ENCODE measurements at regions not wholly inside any gene's neighbourhood (a gene's known extent, or its start where the extent isn't known, plus 50 kb on each side); places are given as distances from the start of the nearest gene placed in this dataset.

DNA sequence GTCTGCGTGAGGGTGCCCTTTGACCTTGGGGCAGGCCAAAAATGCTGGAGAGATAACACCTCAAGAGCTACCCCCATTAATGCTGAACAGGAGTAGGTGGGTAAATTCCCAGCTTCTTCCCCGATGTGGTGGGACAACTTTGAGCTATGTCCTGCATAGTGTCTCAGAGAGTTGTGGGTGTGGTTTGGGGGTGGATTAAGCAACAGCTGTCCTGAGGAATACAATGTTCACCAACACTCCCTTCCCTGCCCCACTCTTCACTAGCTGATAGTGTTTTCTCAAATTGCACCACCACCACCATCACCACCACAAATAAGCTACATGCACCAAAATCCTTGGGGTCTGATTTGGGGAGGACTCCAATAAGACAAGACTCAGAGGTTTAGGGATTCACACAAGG is 258.4 kb downstream of the HLX start:
- Histone ChIP-seq H3K4me2 (ENCODE audit: low read length) (no peak overlapping the region), H3K79me2 (no peaks in the 10 kb centered on the region), H3K4me3 (ENCODE audit: low read depth, low read length) (no peak overlapping the region), H3K27me3 (ENCODE audit: control insufficient read depth, insufficient read depth, low read length) (no peaks in the 10 kb centered on the region), H3K9me3 (ENCODE audit: control insufficient read depth, low read length) (no peaks in the 10 kb centered on the region), H3K36me3 (ENCODE audit: control insufficient read depth, insufficient read depth, low read length) (no peaks in the 10 kb centered on the region), H2AFZ (no peak overlapping the region), H3K4me1 (no peaks in the 10 kb centered on the region), H3K27ac (no peak overlapping the region), H3K9ac (no peak overlapping the region)
- TF ChIP-seq, protein P1, sequence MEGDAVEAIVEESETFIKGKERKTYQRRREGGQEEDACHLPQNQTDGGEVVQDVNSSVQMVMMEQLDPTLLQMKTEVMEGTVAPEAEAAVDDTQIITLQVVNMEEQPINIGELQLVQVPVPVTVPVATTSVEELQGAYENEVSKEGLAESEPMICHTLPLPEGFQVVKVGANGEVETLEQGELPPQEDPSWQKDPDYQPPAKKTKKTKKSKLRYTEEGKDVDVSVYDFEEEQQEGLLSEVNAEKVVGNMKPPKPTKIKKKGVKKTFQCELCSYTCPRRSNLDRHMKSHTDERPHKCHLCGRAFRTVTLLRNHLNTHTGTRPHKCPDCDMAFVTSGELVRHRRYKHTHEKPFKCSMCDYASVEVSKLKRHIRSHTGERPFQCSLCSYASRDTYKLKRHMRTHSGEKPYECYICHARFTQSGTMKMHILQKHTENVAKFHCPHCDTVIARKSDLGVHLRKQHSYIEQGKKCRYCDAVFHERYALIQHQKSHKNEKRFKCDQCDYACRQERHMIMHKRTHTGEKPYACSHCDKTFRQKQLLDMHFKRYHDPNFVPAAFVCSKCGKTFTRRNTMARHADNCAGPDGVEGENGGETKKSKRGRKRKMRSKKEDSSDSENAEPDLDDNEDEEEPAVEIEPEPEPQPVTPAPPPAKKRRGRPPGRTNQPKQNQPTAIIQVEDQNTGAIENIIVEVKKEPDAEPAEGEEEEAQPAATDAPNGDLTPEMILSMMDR (IDR thresholded peaks at IDR 0.05) = no peak

DNA sequence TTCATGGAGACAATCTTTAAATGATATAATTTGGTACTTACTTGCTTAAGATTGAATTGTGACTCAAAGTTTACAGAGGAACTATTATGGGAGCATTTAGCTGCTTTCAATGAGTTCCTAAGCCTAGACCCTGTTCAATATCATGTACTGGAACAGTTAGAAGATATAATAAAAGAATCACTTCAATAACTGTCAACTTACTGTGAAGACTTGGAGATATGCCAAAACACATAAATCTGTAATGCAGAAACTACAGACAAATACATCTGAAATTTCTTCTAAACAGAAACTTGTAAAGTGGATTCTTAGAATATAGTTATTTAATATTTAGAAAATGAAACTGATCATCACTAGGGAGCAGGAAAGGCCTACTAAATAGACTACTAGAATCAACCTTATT is 259.3 kb downstream of the HLX start:
- Histone ChIP-seq H3K27ac (no peak overlapping the region), H2AFZ (no peak overlapping the region), H3K4me1 (no peaks in the 10 kb centered on the region), H3K27me3 (ENCODE audit: control insufficient read depth, insufficient read depth, low read length) (no peaks in the 10 kb centered on the region), H3K9me3 (ENCODE audit: control insufficient read depth, low read length) (no peaks in the 10 kb centered on the region), H3K4me3 (ENCODE audit: low read depth, low read length) (no peak overlapping the region), H3K9ac (no peak overlapping the region), H3K36me3 (ENCODE audit: control insufficient read depth, insufficient read depth, low read length) (no peaks in the 10 kb centered on the region), H3K79me2 (no peaks in the 10 kb centered on the region), H3K4me2 (ENCODE audit: low read length) (no peak overlapping the region)
- TF ChIP-seq, protein P1 (IDR thresholded peaks at IDR 0.05) = no peak

DNA sequence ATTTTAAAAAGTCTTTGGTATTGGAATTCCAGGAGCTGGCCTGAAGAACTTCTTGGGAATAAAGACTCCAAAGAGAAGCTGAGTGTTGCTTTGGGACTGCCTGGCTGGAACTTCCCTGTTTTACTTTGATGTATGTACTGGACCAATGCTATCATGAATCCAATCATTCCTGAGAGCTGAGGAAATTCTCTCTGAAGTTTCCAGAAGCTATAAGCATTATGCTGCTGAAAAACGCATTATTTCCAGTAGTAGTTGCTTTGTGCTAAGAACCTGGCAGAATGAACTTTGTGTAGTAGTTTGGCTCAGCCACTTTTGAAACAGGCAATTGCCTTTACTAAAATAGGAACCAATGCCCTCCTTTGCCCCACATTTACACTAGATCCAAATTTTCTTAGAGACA is 260.7 kb downstream of the HLX start:
- H3K27me3 ChIP-seq (ENCODE audit: control insufficient read depth, insufficient read depth, low read length) = no peaks in the 10 kb centered on the region

DNA sequence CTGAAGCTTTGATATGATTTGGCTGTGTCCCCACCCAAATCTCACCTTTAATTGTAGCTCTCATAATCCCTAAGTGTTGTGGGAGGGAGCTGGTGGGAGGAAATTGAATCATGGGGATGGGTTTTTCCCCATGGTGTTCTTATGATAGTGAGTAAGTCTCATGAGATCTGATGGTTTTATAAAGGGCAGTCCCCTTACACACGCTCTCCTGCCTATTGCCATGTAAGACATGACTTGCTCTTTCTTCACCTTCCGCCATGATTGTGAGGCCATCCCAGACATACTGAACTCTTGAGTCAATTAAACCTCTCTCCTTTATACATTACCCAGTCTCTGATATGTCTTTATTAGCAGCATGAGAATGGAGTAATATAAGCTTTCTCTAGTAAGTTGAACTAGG is 261.9 kb downstream of the HLX start:
- Histone ChIP-seq H3K4me1 (no peaks in the 10 kb centered on the region), H3K9ac (no peak overlapping the region), H2AFZ (no peak overlapping the region), H3K4me2 (ENCODE audit: low read length) (no peak overlapping the region), H3K4me3 (ENCODE audit: low read depth, low read length) (no peak overlapping the region), H3K36me3 (ENCODE audit: control insufficient read depth, insufficient read depth, low read length) (no peaks in the 10 kb centered on the region), H3K9me3 (ENCODE audit: control insufficient read depth, low read length) (no peaks in the 10 kb centered on the region), H3K79me2 (no peaks in the 10 kb centered on the region), H3K27me3 (ENCODE audit: control insufficient read depth, insufficient read depth, low read length) (no peaks in the 10 kb centered on the region), H3K27ac (no peak overlapping the region)
- TF ChIP-seq, protein P1 (IDR thresholded peaks at IDR 0.05) = no peak

More for the DNA sequence above, 260.7 kb downstream of the HLX start:
- H3K4me2 ChIP-seq (ENCODE audit: low read length) = no peak overlapping the region
- no peak overlapping the region for H2AFZ ChIP-seq
- H3K27ac ChIP-seq = no peak overlapping the region
- no peaks in the 10 kb centered on the region for H3K36me3 ChIP-seq (ENCODE audit: control insufficient read depth, insufficient read depth, low read length)
- no peaks in the 10 kb centered on the region for H3K4me1 ChIP-seq
- no peaks in the 10 kb centered on the region for H3K9me3 ChIP-seq (ENCODE audit: control insufficient read depth, low read length)
- H3K79me2 ChIP-seq = no peaks in the 10 kb centered on the region
- H3K4me3 ChIP-seq (ENCODE audit: low read depth, low read length) = no peak overlapping the region
- H3K9ac ChIP-seq = no peak overlapping the region
- TF ChIP-seq, protein P1 (IDR thresholded peaks at IDR 0.05) = no peak

DNA sequence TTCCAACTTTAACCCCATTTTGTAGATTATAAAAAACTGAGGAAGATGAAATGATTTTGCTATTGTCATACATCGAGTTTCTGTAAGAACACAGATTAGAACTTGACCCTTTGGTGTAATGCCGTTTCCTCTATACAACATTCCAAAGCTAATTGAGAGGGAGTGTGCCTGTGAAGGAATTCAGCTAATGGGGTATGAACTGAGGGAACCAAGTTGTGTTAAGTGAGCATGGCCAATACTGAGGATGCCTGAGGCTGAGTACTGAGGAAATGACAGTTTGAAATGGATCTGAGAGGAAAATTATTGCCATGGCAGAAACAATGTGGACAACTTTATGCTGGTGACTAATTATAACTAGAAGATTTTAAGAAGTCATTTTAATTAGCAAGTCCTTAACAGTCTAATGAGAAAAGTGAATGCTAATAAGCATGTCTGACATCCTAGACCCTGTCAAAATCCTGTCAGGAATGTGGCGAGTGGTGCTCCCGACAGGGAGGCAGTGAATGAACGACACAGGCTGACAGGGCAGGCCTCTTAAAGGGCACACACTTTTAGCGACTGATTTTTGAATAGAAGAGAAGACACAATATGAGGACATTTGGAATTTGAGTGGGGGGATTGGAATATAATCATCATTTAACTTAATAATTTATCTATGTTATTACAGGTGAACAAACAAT is 262.5 kb downstream of the HLX start:
- TF ChIP-seq, protein P1 (IDR thresholded peaks at IDR 0.05) = no peak

More for the DNA sequence above, 262.5 kb downstream of the HLX start:
- H3K27ac ChIP-seq = no peak overlapping the region
- H3K4me2 ChIP-seq (ENCODE audit: low read length) = no peak overlapping the region
- H3K36me3 ChIP-seq (ENCODE audit: control insufficient read depth, insufficient read depth, low read length) = no peaks in the 10 kb centered on the region
- H3K27me3 ChIP-seq (ENCODE audit: control insufficient read depth, insufficient read depth, low read length) = no peaks in the 10 kb centered on the region
- H2AFZ ChIP-seq = no peak overlapping the region
- no peaks in the 10 kb centered on the region for H3K9me3 ChIP-seq (ENCODE audit: control insufficient read depth, low read length)
- no peaks in the 10 kb centered on the region for H3K79me2 ChIP-seq
- no peaks in the 10 kb centered on the region for H3K4me1 ChIP-seq
- H3K4me3 ChIP-seq (ENCODE audit: low read depth, low read length) = no peak overlapping the region
- H3K9ac ChIP-seq = no peak overlapping the region
